Natural killer cell (primary cell): ENCODE measurements at regions not wholly inside any gene's neighbourhood (a gene's known extent, or its start where the extent isn't known, plus 50 kb on each side); places are given as distances from the start of the nearest gene placed in this dataset.

Source experiments
- ATAC-seq, 3 donors: fragments of 150-1000 bp in 2 of 3; fragments of 200-7000 bp in 1 of 3; cut with Tn5 transposase; 1 replicate in 1 of 3; 2 replicates in 2 of 3; pipeline ENCODE4 v1.10.0; 2021; ENCODE audit warnings: mild to moderate bottlenecking in 2 of 3, moderate library complexity in 2 of 3
- DNase-seq, 2 donors: peaks; one replicate each; pipeline versions ENCODE4 v3.0.0 to v3.0.0-alpha.2; 2013 to 2021; ENCODE audit warnings: mixed read lengths in 1 of 2
- H3K27ac ChIP-seq: one replicate; pipeline ENCODE4 v1.5.1; 2013; ENCODE audit warnings: mild to moderate bottlenecking, low read length
- H3K27me3 ChIP-seq: one replicate; pipeline ENCODE4 v1.6.1; 2013; ENCODE audit warnings: low read length; ENCODE audit not compliant: control insufficient read depth, insufficient read depth
- H3K36me3 ChIP-seq: one replicate; pipeline ENCODE4 v1.6.1; 2013; ENCODE audit warnings: low read length; ENCODE audit not compliant: control insufficient read depth, insufficient read depth
- H3K4me1 ChIP-seq: one replicate; pipeline ENCODE4 v1.6.1; 2013; ENCODE audit warnings: low read length; ENCODE audit not compliant: control insufficient read depth, insufficient read depth
- H3K4me3 ChIP-seq: one replicate; pipeline ENCODE4 v1.5.1; 2013; ENCODE audit warnings: low read length
- H3K9me3 ChIP-seq: one replicate; pipeline ENCODE4 v1.6.1; 2013; ENCODE audit warnings: low read length; ENCODE audit not compliant: control insufficient read depth, insufficient read depth
- H3K27ac Mint-ChIP-seq, 2 donors: one replicate each; pipeline ENCODE4 v1.8.0; 2022; ENCODE audit warnings: mild to moderate bottlenecking in 2 of 2, mixed read lengths in 2 of 2, moderate library complexity in 1 of 2
- H3K27me3 Mint-ChIP-seq, 2 donors: one replicate each; pipeline ENCODE4 v1.8.0; 2022; ENCODE audit warnings: low read depth in 2 of 2, mixed read lengths in 2 of 2
- H3K36me3 Mint-ChIP-seq: one replicate; pipeline ENCODE4 v1.8.0; 2022; ENCODE audit warnings: mixed read lengths
- H3K4me1 Mint-ChIP-seq, 2 donors: one replicate each; pipeline ENCODE4 v1.8.0; 2022; ENCODE audit warnings: mixed read lengths in 2 of 2
- H3K4me3 Mint-ChIP-seq: one replicate; pipeline ENCODE4 v1.8.0; 2022; ENCODE audit warnings: mild to moderate bottlenecking, moderate library complexity, mixed read lengths
- H3K9me3 Mint-ChIP-seq, 2 donors: one replicate each; pipeline ENCODE4 v1.8.0; 2022; ENCODE audit warnings: mixed read lengths in 2 of 2
- CTCF ChIP-seq: fragments of 200-600 bp; IDR thresholded peaks from one replicate; pipeline ENCODE4 v1.8.0; 2022; ENCODE audit warnings: antibody characterized with exemption
- WGBS: methylation state at CpG from one replicate; pipeline ENCODE4 v1.1.7; 2013; ENCODE audit warnings: missing lambda C conversion rate; ENCODE audit not compliant: insufficient coverage; 5-methylcytosine and 5-hydroxymethylcytosine counted together
- intact Hi-C: fragments of 100-400 bp; cut with micrococcal nuclease; formaldehyde crosslinking; loops from one replicate; pipeline ENCODE4 v1.14.2; 2022

- no peak overlapping the region for H3K4me3 Mint-ChIP-seq
- H3K9me3 ChIP-seq: no peaks in the 10 kb centered on the region
- H3K9me3 Mint-ChIP-seq: peaks cover 0 to 2% of the 10 kb centered on the region in 2 donors
- H3K4me1 ChIP-seq: no peaks in the 10 kb centered on the region
- no peak overlapping the region for H3K4me3 ChIP-seq
- H3K27ac ChIP-seq: no peak overlapping the region
- no peaks in the 10 kb centered on the region for H3K4me1 Mint-ChIP-seq
- H3K27me3 ChIP-seq: no peaks in the 10 kb centered on the region
- no peaks in the 10 kb centered on the region for H3K36me3 ChIP-seq
- no peaks in the 10 kb centered on the region for H3K36me3 Mint-ChIP-seq
- intact Hi-C loops: no loop called here
- no peak for DNase-seq
- no peak overlapping the region for H3K27ac Mint-ChIP-seq
- no peaks in the 10 kb centered on the region for H3K27me3 Mint-ChIP-seq
- ATAC-seq: no peak
- TF ChIP-seq CTCF: no peak
- WGBS: 32% methylated on average over 4 of the region's 8 CpGs
Measured at GRCh38 chr4:182189103-182189878, 53.9 kb upstream of the TENM3 start.

- ATAC-seq (no peak), DNase-seq (no peak)
- no peaks in the 10 kb centered on the region for H3K36me3 Mint-ChIP-seq
- no peaks in the 10 kb centered on the region for H3K4me1 Mint-ChIP-seq
- Histone ChIP-seq H3K27me3 (no peaks in the 10 kb centered on the region), H3K27ac (no peak overlapping the region), H3K4me1 (no peaks in the 10 kb centered on the region), H3K4me3 (no peak overlapping the region), H3K36me3 (no peaks in the 10 kb centered on the region), H3K9me3 (no peaks in the 10 kb centered on the region)
- no peaks in the 10 kb centered on the region for H3K27me3 Mint-ChIP-seq
- H3K27ac Mint-ChIP-seq: no peak overlapping the region
- TF ChIP-seq CTCF: no peak
- WGBS: 80% methylated on average over 8 of the region's 8 CpGs
- no peak overlapping the region for H3K4me3 Mint-ChIP-seq
- peaks cover 0 to 2% of the 10 kb centered on the region in 2 donors for H3K9me3 Mint-ChIP-seq
- intact Hi-C loops: no loop called here
Measured at GRCh38 chr4:182190306-182190705, 52.9 kb upstream of the TENM3 start.

GRCh38 chr4:182192511-182193181, 50.6 kb upstream of the TENM3 start:
- H3K36me3 ChIP-seq: no peaks in the 10 kb centered on the region
- no peaks in the 10 kb centered on the region for H3K36me3 Mint-ChIP-seq
- H3K27ac ChIP-seq: no peak overlapping the region
- no peaks in the 10 kb centered on the region for H3K4me1 Mint-ChIP-seq
- no peak overlapping the region for H3K4me3 ChIP-seq
- H3K9me3 ChIP-seq: no peaks in the 10 kb centered on the region
- H3K4me3 Mint-ChIP-seq: no peak overlapping the region
- H3K27me3 ChIP-seq: no peaks in the 10 kb centered on the region
- 71% methylated on average over 1 of the region's 1 CpG for WGBS
- H3K27me3 Mint-ChIP-seq: no peaks in the 10 kb centered on the region
- peaks cover 2 to 4% of the 10 kb centered on the region in 2 donors for H3K9me3 Mint-ChIP-seq
- intact Hi-C loops: no loop called here
- ATAC-seq: no peak
- no peak overlapping the region for H3K27ac Mint-ChIP-seq
- TF ChIP-seq CTCF: no peak
- H3K4me1 ChIP-seq: no peaks in the 10 kb centered on the region
- no peak for DNase-seq
